Endometrium (tissue), 2 donors: ENCODE measurements at regions not wholly inside any gene's neighbourhood (a gene's known extent, or its start where the extent isn't known, plus 50 kb on each side); places are given as distances from the start of the nearest gene placed in this dataset.

ENCODE experiments used
- FAIRE-seq: peaks from 2 replicates; lab custom pipeline; 2012; peaks lifted over from hg19 to GRCh38; lab: Jason Lieb, UNC
- donor health status: control.
- donor health status: control.

DNA sequence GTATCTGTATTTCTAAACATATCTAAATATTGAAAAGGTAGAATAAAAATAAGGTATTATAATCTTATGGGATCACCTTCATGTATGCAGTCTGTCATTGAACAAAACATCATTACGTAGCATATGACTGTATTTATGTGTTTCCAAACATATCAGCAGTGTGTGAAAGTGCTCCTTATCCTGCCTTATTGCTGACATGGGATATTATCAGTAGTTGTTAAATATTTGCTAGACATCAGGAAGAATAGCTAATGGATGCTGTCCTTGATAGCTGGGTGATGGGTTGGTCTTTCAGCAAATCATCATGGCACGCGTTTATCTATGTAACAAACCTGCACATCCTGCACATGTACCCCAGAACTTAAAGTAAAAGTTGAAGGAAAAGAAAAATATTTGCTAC is 59.1 kb upstream of the FAM20A start:
- no peak for FAIRE-seq

DNA sequence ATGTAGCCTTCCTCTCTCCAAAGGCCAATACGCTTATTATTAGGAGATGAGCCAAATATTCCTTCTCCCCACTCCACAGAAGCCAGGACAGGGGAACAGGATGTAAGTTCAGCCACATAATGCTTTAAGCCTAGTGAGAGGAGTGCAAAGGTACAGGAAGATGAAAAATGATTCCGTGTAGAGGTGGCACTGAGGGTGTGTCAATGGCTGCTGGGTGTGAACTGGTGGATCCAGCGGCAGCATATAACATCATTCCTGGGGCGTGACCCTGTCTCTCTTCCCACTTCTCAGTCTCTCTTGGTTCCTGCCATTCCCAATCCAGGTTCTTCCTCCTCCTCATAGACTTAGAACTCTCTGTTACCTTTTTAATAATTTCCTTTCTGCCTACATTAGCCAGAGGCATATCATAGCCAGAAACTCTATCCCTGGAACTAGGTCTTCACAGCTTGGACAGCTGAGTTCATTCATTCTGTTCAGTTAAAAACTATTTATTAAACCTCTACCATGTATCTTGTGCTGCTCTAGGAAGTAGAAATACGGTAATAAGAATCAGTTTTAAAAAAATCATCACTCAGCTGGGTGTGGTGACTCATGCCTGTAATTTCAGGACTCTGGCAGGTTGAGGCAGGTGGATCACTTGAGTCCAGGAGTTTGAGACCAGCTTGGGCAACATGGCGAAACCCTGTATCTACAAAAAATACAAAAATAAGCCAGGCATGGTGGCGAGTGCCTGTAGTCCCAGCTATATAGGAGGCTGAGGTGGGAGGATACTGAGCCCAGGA is 58.0 kb upstream of the FAM20A start:
- no peak for FAIRE-seq

GRCh38 chr17:68657576-68657975 is 56.4 kb upstream of the FAM20A start:
- FAIRE-seq = no peak

DNA sequence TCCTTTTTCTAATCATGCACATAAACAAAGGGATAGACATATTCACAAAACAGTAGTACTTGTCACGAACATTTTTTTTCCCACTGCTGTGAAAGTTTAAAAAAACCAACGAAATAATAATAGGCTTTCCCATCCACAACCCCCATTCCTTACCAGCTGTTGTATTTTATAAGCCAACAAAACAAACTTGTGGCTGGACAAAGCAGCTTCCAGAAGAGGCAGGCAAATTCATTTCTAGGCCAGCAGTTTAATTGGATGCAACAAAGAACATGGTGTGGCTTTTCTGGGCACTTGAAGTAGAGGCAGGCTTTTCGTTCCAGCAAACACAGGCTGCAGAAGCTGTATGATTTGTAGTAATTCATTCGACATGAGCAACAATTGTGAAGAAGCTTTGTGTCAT is 56.0 kb upstream of the FAM20A start:
- FAIRE-seq = no peak

GRCh38 chr17:68656666-68657065 is 55.5 kb upstream of the FAM20A start:
- no peak for FAIRE-seq
